ENCODE measurements at regions not wholly inside any gene's neighbourhood (a gene's known extent, or its start where the extent isn't known, plus 50 kb on each side); places are given as distances from the start of the nearest gene placed in this dataset.

GRCh38 chr2:234366891-234367290 lies 130.0 kb downstream of the ARL4C start:
- TF ChIP-seq CTCF (optimal IDR thresholded peaks at IDR 0.05 in 1 of 3, IDR thresholded peaks at IDR 0.05 in 1 of 3, conservative IDR thresholded peaks at IDR 0.05 in 1 of 3; ENCODE audit: extremely low read depth in 1 of 3, insufficient read depth in 2 of 3, low read length in 3 of 3) (no peak), EZH2 (IDR thresholded peaks at IDR 0.05; ENCODE audit: low read length) (no peak)

All from keratinocyte (primary cell).